Lower lobe of right lung (tissue), 2 donors: ENCODE measurements at regions not wholly inside any gene's neighbourhood (a gene's known extent, or its start where the extent isn't known, plus 50 kb on each side); places are given as distances from the start of the nearest gene placed in this dataset.

Experiments
- ATAC-seq, 2 donors: fragments of 200-7000 bp; cut with Tn5 transposase; one replicate each; pipeline ENCODE4 v1.9.1; 2020 to 2022; ENCODE audit warnings: mild to moderate bottlenecking in 2 of 2, moderate library complexity in 2 of 2
- DNase-seq: peaks from one replicate; pipeline ENCODE4 v3.0.0-alpha.2; 2020
- H3K27ac ChIP-seq: fragments of 200-600 bp; one replicate; pipeline ENCODE4 v1.8.0; 2022
- H3K27me3 ChIP-seq: fragments of 200-600 bp; one replicate; pipeline ENCODE4 v1.8.0; 2022; ENCODE audit warnings: low read depth
- H3K36me3 ChIP-seq: fragments of 200-600 bp; one replicate; pipeline ENCODE4 v1.8.0; 2022; ENCODE audit warnings: mild to moderate bottlenecking
- H3K4me1 ChIP-seq: fragments of 200-600 bp; one replicate; pipeline ENCODE4 v1.8.0; 2022
- H3K4me3 ChIP-seq: fragments of 200-600 bp; one replicate; pipeline ENCODE4 v1.8.0; 2022; ENCODE audit warnings: mild to moderate bottlenecking
- H3K9me3 ChIP-seq: fragments of 200-600 bp; one replicate; pipeline ENCODE4 v1.8.0; 2022
- CTCF ChIP-seq: fragments of 200-600 bp; IDR thresholded peaks from one replicate; pipeline ENCODE4 v1.8.0; 2022; ENCODE audit warnings: antibody characterized with exemption, mild to moderate bottlenecking
- intact Hi-C: fragments of 100-400 bp; cut with DNase I; formaldehyde crosslinking; loops from one replicate; pipeline ENCODE4 v1.11.0; 2022
- donor health status: DM: no; HTN: yes; CAD: no; lungs with severe emphysema.

DNA sequence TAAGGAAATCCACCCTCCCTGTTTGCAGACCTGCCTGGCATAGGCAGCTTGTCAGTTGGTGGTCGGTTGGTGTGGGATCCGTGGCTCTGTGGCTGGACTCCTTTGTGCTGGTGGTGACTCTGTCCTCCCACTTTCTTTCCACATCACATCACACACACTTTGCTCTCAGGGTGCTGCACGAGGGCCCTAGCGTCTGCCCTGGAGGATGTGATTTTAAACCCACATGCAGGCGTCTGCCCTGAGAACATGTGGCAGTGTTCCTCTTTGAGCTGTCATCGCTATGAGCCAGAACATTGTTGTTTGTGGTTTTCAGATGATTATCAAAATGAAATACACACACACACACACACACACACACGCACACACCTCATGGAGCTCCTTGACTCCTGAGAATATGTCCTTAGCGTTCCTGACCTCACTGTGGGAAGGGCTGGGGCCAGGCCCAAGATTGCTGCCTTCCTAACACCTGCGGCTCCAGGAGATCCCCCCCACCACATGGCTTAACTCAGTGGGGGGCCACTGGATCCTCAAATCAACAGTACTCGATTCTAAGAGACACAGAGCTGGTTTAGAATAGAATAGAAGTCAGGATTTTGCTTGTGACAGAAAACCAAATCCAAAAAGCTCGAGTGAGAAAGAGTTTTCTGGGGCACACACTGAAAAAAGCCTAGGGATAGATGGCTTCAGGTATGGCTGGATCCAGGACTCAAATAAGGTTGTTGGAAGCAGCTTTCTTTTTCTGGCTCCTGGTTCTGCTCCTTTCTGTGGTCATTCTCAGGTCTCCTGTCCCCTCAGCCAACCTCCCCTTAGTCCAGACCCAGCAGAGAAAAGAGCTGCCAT lies 54.8 kb downstream of the RTP5 start:
- Histone ChIP-seq H3K27ac (no peak overlapping the region), H3K9me3 (no peaks in the 10 kb centered on the region), H3K4me1 (no peaks in the 10 kb centered on the region), H3K27me3 (no peaks in the 10 kb centered on the region), H3K36me3 (no peaks in the 10 kb centered on the region), H3K4me3 (no peak overlapping the region)
- no peak for ATAC-seq
- intact Hi-C loops = no loop called here
- TF ChIP-seq CTCF = no peak
- DNase-seq = no peak

GRCh38 chr2:241924909-241925250 lies 55.4 kb downstream of the RTP5 start:
- Histone ChIP-seq H3K4me1 (no peaks in the 10 kb centered on the region), H3K4me3 (no peak overlapping the region), H3K9me3 (no peaks in the 10 kb centered on the region), H3K27ac (no peak overlapping the region), H3K27me3 (no peaks in the 10 kb centered on the region), H3K36me3 (no peaks in the 10 kb centered on the region)
- peak; percentile 33 for DNase-seq
- TF ChIP-seq CTCF = no peak
- intact Hi-C loops = no loop called here
- ATAC-seq = no peak

- Histone ChIP-seq H3K36me3 (no peaks in the 10 kb centered on the region), H3K4me1 (no peaks in the 10 kb centered on the region), H3K4me3 (no peak overlapping the region), H3K27ac (no peak overlapping the region), H3K9me3 (no peaks in the 10 kb centered on the region), H3K27me3 (no peaks in the 10 kb centered on the region)
- no peak for TF ChIP-seq CTCF
- peak; percentile 35 for DNase-seq
- intact Hi-C loops = no loop called here
- peak; percentile 35 to 56 for ATAC-seq
Observed at GRCh38 chr2:241925277-241925676, 55.7 kb downstream of the RTP5 start.

- TF ChIP-seq CTCF = no peak
- ATAC-seq (peak in 1 of 2 donors; percentile 37), DNase-seq (peak; percentile 35)
- Histone ChIP-seq H3K4me3 (no peak overlapping the region), H3K4me1 (no peaks in the 10 kb centered on the region), H3K9me3 (no peaks in the 10 kb centered on the region), H3K27me3 (no peaks in the 10 kb centered on the region), H3K36me3 (no peaks in the 10 kb centered on the region), H3K27ac (no peak overlapping the region)
- intact Hi-C loops = no loop called here
Observed at GRCh38 chr2:241925821-241926441, 56.4 kb downstream of the RTP5 start.

GRCh38 chr2:241926541-241927311 lies 57.2 kb downstream of the RTP5 start:
- no peaks in the 10 kb centered on the region for H3K9me3 ChIP-seq
- H3K4me1 ChIP-seq = no peaks in the 10 kb centered on the region
- H3K36me3 ChIP-seq = no peaks in the 10 kb centered on the region
- no peak overlapping the region for H3K4me3 ChIP-seq
- intact Hi-C loops = no loop called here
- no peak overlapping the region for H3K27ac ChIP-seq
- no peaks in the 10 kb centered on the region for H3K27me3 ChIP-seq
- ATAC-seq = peak in 1 of 2 donors; percentile 29
- TF ChIP-seq CTCF = no peak
- peak; percentile 39 for DNase-seq
